PC-9 (cell line): ENCODE measurements at regions not wholly inside any gene's neighbourhood (a gene's known extent, or its start where the extent isn't known, plus 50 kb on each side); places are given as distances from the start of the nearest gene placed in this dataset.

Experiments
- BruUV-seq: library from RNA; stranded (reverse); fragments of 400-500 nt; replicated peaks from 2 replicates; lab custom pipeline; 2021; lab: Mats Ljungman, UMichigan
- CTCF ChIA-PET: fragments of 300-600 bp; sonication (Branson Sonifier 250); formaldehyde crosslinking; loops from one replicate; lab custom pipeline; 2022; ENCODE audit warnings: antibody characterized with exemption; lab: Charles Lee
- POLR2A ChIA-PET: fragments of 300-600 bp; sonication (Branson Sonifier 250); formaldehyde crosslinking; loops from one replicate; lab custom pipeline; 2022; ENCODE audit warnings: antibody characterized with exemption; ENCODE audit not compliant: unreplicated experiment; lab: Charles Lee
- DNase-seq, 2 experiments: peaks; one replicate each; pipeline versions ENCODE4 v3.0.0 to v3.0.0-alpha.2; 2015 to 2022; ENCODE audit warnings: mixed read lengths in 1 of 2
- H2AFZ ChIP-seq: fragments of 200-600 bp; sonication (generic); 2 replicates; pipeline ENCODE4 v1.8.1; 2017; ENCODE audit warnings: antibody characterized with exemption
- H3F3A ChIP-seq: fragments of 200-600 bp; sonication (generic); 2 replicates; pipeline ENCODE4 v1.8.1; 2017; ENCODE audit warnings: antibody characterized with exemption, mild to moderate bottlenecking, low read depth; ENCODE audit not compliant: insufficient read depth
- H3K27ac ChIP-seq: fragments of 200-600 bp; sonication (generic); 2 replicates; pipeline ENCODE4 v1.6.1; 2016; ENCODE audit warnings: mixed run types
- H3K27me3 ChIP-seq: fragments of 200-600 bp; sonication (generic); 2 replicates; pipeline ENCODE4 v1.6.1; 2016; ENCODE audit warnings: low read depth, mixed run types; ENCODE audit not compliant: insufficient read depth
- H3K36me3 ChIP-seq: fragments of 200-600 bp; sonication (generic); 2 replicates; pipeline ENCODE4 v1.6.1; 2016; ENCODE audit warnings: low read depth, mixed run types
- H3K4me1 ChIP-seq: fragments of 200-600 bp; sonication (generic); replicated peaks from 2 replicates; pipeline ENCODE4 v1.6.1; 2016; ENCODE audit warnings: mixed run types; ENCODE audit not compliant: insufficient read depth
- H3K4me2 ChIP-seq: fragments of 200-600 bp; sonication (generic); 2 replicates; pipeline ENCODE4 v1.6.1; 2017; ENCODE audit warnings: mixed run types
- H3K4me3 ChIP-seq: fragments of 200-600 bp; sonication (generic); 2 replicates; pipeline ENCODE4 v1.6.1; 2016; ENCODE audit warnings: mixed run types
- H3K79me2 ChIP-seq: fragments of 200-600 bp; sonication (generic); 2 replicates; pipeline ENCODE4 v1.6.1; 2017; ENCODE audit warnings: low read depth, mixed run types
- H3K9me2 ChIP-seq: fragments of 200-600 bp; sonication (generic); 2 replicates; pipeline ENCODE4 v1.8.1; 2017; ENCODE audit warnings: mild to moderate bottlenecking; ENCODE audit not compliant: insufficient read depth
- H3K9me3 ChIP-seq: fragments of 200-600 bp; sonication (generic); 2 replicates; pipeline ENCODE4 v1.8.1; 2016; ENCODE audit warnings: low read depth; ENCODE audit not compliant: insufficient read depth
- H4K20me1 ChIP-seq: fragments of 200-600 bp; sonication (generic); 2 replicates; pipeline ENCODE4 v1.8.1; 2017; ENCODE audit not compliant: insufficient read depth
- CTCF ChIP-seq: fragments of 200-600 bp; sonication (generic); conservative IDR thresholded peaks from 2 replicates; pipeline ENCODE4 v1.6.1; 2017; ENCODE audit warnings: mixed run types, antibody characterized with exemption, mild to moderate bottlenecking, moderate library complexity
- EZH2 ChIP-seq: fragments of 200-600 bp; sonication (generic); IDR thresholded peaks from 2 replicates; pipeline ENCODE4 v1.8.0; 2017; ENCODE audit warnings: antibody characterized with exemption, low read depth
- intact Hi-C: fragments of 100-400 bp; cut with micrococcal nuclease; formaldehyde crosslinking; loops from one replicate; pipeline ENCODE4 v1.10.0; 2022; ENCODE audit not compliant: unreplicated experiment

DNA sequence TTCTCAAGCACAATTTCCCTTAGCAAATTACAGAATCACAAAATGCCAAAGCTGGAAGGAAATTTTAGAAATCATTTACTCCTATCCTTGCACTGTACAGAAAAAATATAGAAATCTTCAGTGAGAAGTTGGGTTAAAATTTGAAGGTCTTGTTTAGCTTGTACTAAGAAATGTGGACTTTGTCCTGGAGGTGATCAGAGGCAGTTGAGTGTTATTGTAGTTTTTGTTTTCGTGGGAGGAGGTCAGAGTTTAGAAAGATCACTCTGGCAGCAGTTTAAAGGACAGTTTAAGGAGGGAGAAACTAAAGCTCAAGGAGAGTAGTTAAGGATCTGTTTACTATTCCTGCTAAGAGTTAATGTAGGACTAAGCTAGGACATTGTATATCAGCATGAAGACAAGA, 54.4 kb upstream of the CXorf51B start:
- Histone ChIP-seq H3K27me3 (peaks cover 5% of the 10 kb centered on the region; the same call in 1 of the 2 replicates), H3K79me2 (no peaks in the 10 kb centered on the region), H3K4me3 (no peak overlapping the region), H3K9me2 (no peaks in the 10 kb centered on the region), H4K20me1 (no peaks in the 10 kb centered on the region), H3F3A (no peaks in the 10 kb centered on the region), H3K9me3 (no peaks in the 10 kb centered on the region), H3K4me1 (no peaks in the 10 kb centered on the region), H3K27ac (no peak overlapping the region), H3K36me3 (no peaks in the 10 kb centered on the region), H3K4me2 (no peak overlapping the region), H2AFZ (no peak overlapping the region)
- POLR2A ChIA-PET, result no interaction called here
- TF ChIP-seq EZH2, result no peak
- TF ChIP-seq CTCF, result no peak
- no TSS peak for BruUV-seq
- DNase-seq, result no peak
- intact Hi-C loops, result no loop called here
- CTCF ChIA-PET, result no interaction called here
